AG08395 (cell line): ENCODE measurements at regions not wholly inside any gene's neighbourhood (a gene's known extent, or its start where the extent isn't known, plus 50 kb on each side); places are given as distances from the start of the nearest gene placed in this dataset.

ENCODE experiments used
- DNase-seq: peaks from one replicate; pipeline ENCODE4 v3.0.0; 2012; ENCODE audit warnings: mixed read lengths, low spot score

GRCh38 chr4:123807866-123808265, 411.3 kb downstream of the SPRY1 start:
- DNase-seq: no peak

- DNase-seq: no peak
Observed at GRCh38 chr4:123809864-123810263, 413.3 kb downstream of the SPRY1 start.

GRCh38 chr4:123812066-123812390, 415.4 kb downstream of the SPRY1 start:
- no peak for DNase-seq

- no peak for DNase-seq
Observed at GRCh38 chr4:123813901-123814300, 417.3 kb downstream of the SPRY1 start.

- DNase-seq: no peak
Observed at GRCh38 chr4:123816462-123816861, 419.9 kb downstream of the SPRY1 start.

GRCh38 chr4:123817025-123817688, 420.6 kb downstream of the SPRY1 start:
- no peak for DNase-seq

GRCh38 chr4:123819362-123820035, 422.9 kb downstream of the SPRY1 start:
- DNase-seq: no peak

GRCh38 chr4:123821861-123822260, 425.3 kb downstream of the SPRY1 start:
- DNase-seq: no peak

GRCh38 chr4:123822353-123822752, 425.8 kb downstream of the SPRY1 start:
- DNase-seq: no peak

GRCh38 chr4:123823244-123823643, 426.6 kb downstream of the SPRY1 start:
- no peak for DNase-seq

GRCh38 chr4:123824524-123824923, 427.9 kb downstream of the SPRY1 start:
- DNase-seq: no peak

GRCh38 chr4:123825596-123826291, 429.1 kb downstream of the SPRY1 start:
- no peak for DNase-seq

GRCh38 chr4:123826896-123827295, 430.3 kb downstream of the SPRY1 start:
- DNase-seq: no peak

- no peak for DNase-seq
Observed at GRCh38 chr4:123827511-123827910, 430.9 kb downstream of the SPRY1 start.

GRCh38 chr4:123830930-123831329, 434.3 kb downstream of the SPRY1 start:
- DNase-seq: no peak

- peak; percentile 91 for DNase-seq
Observed at GRCh38 chr4:123832173-123833026, 435.8 kb downstream of the SPRY1 start.

- peak; percentile 18 for DNase-seq
Observed at GRCh38 chr4:123833171-123833643, 436.6 kb downstream of the SPRY1 start.

GRCh38 chr4:123835831-123836590, 439.4 kb downstream of the SPRY1 start:
- no peak for DNase-seq

GRCh38 chr4:123836851-123837595, 440.4 kb downstream of the SPRY1 start:
- no peak for DNase-seq

GRCh38 chr4:123838474-123838873, 441.9 kb downstream of the SPRY1 start:
- no peak for DNase-seq

GRCh38 chr4:123840197-123840596, 443.6 kb downstream of the SPRY1 start:
- no peak for DNase-seq
